HG03095 (cell line): ENCODE measurements at regions not wholly inside any gene's neighbourhood (a gene's known extent, or its start where the extent isn't known, plus 50 kb on each side); places are given as distances from the start of the nearest gene placed in this dataset.

Source experiments
- ATAC-seq: cut with Tn5 transposase; IDR thresholded peaks from one replicate; pipeline ENCODE4 v1.9.1; 2021; ENCODE audit warnings: moderate library complexity; ENCODE audit not compliant: unreplicated experiment

- ATAC-seq, result no peak
These were observed 91.8 kb upstream of the ST6GAL2 start for GRCh38 chr2:106977717-106978116.

DNA sequence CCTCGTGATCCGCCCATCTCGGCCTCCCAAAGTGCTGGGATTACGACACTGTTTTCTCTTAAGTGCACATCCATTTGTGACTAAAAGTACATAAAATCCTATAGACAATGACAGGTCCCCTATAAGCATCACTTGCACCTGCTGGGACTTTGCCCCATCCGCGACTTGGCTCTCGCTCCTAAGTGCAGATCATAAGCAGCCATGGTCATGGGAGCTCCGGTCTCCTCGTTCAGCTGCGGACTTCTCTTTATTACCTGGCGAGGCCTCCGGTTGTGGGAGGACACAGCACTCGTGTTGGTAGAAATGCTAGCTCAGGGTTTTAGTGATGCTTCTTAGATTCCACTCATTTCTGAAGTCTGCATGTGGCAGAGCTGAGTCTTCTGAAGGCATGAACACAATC, 92.7 kb upstream of the ST6GAL2 start:
- no peak for ATAC-seq

DNA sequence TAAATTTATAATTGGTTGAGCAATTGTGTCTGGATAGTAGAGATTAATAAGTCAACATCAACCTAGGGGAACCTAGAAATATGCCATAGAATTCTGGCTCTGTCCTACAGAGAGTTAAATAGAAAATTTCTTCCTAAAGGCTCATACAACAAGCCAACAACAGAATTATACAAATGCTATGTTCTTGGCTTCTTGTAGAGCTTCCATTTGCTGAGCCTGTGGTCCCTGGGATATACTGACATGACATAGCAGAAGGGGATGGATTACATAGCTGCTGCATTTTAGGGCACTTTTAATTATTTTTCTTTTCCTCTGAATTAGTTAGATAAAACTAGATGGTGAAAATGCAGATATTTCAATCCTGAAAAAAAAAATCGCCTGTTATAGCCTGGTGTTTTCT, 95.5 kb upstream of the ST6GAL2 start:
- no peak for ATAC-seq

- ATAC-seq, result no peak
These were observed 96.4 kb upstream of the ST6GAL2 start for GRCh38 chr2:106982350-106982749.

GRCh38 chr2:106983305-106983704, 97.3 kb upstream of the ST6GAL2 start:
- ATAC-seq, result no peak

GRCh38 chr2:106988361-106988760, 102.4 kb upstream of the ST6GAL2 start:
- ATAC-seq, result no peak

GRCh38 chr2:106990297-106990696, 104.3 kb upstream of the ST6GAL2 start:
- ATAC-seq, result no peak

DNA sequence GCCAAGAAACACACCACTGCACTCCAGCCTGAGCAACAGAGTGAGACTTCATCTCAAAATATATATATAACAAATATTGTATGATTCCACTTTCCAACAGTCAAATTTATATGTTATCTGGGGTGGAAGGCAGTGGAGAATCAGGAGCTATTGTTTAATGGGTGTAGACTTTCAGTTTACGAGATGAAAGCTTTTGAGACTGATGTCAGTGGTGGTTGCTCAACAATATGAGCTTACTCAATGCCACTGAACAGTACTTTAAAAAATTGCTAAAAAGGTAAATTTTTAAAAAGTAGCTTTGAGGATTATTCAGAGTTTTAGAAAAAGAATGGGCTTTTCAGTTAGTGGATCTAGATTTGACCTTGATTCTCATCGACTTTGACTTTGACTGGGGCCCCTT, 105.9 kb upstream of the ST6GAL2 start:
- no peak for ATAC-seq

DNA sequence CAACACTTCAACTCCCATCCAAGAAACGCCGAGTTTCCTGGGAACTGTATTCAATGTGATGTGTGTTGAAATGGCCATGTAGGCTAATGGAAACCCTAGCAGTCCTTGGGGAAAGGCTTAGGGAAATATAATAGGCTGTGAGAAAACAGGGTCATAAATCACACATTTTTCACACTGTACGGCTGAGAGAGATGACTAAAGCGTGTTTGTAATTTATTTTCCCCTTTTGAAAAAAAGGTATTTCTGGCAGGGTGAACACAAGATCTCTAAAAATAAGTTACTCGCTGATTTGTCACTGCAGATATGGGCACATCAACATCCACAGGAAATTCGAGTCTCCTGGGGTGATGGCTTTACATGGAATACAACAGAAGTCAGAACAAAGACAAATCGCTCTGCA, 109.6 kb upstream of the ST6GAL2 start:
- ATAC-seq, result no peak

DNA sequence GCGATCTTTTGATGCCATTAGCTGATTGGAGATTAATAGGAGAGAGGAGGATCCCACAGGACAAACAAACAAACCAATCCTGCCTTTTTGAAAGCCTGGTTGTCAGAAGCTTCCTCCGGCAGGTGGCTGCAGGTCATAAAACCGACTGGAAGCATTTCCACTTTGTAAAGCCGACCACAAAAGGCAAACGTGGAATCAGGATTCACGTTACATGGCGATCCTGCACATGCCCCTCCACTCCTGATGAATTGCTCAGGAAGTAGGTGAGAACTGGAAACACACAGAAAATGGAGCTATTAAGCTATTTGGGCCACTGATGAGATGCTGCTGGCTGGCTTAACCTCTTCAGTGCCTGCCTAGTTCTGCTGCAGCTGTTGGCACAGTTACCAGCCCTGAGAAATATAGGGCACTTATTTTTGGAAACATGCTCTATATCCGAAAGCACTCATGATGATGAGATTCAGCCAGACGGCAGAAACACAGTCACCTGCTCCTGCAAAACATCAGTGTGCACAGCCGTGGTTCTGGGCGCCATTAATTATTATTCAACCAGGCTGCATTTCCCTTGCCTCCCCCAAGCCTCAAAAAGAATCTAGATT, 110.3 kb upstream of the ST6GAL2 start:
- no peak for ATAC-seq

GRCh38 chr2:106997204-106997603, 111.2 kb upstream of the ST6GAL2 start:
- ATAC-seq, result no peak

- ATAC-seq, result no peak
These were observed 115.1 kb upstream of the ST6GAL2 start for GRCh38 chr2:107001062-107001461.

DNA sequence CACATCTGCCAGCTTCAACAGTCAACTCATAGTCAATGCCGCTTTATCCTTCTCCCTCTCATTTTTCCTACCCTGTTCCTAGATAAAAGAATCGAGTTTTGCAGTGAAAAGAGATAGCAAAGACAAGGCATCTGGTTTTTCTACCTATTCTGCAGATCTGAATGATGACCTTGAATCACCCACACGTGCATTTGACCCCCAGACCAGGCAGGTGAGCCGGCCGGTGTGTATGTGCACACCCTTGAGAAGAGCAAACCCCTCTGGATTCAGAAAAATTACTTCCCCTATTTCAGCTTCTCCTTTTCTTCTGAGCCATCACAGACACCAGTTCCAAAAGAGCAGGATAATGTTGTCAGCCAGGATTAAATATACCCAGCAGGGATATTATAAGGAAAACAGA, 115.6 kb upstream of the ST6GAL2 start:
- ATAC-seq, result no peak

GRCh38 chr2:107001964-107002696, 116.2 kb upstream of the ST6GAL2 start:
- ATAC-seq, result no peak

DNA sequence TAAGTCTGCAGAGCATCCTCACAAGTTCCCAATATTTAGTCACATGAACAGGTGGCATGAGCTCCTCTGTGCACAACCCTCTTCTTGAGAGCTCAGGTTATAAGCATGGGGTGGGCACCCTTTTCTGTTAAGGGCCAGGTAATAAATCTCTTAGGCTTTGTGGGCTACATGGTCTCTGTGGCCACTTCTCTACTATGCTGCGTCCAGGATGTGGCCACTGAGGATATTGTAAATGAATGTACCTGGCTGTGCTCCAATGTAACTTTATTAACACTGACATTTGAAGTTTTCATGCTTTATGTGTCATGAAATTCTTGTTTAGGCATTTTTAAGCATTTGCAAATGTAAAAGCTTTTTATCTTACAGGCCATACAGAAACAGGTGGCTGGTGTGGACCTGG, 116.8 kb upstream of the ST6GAL2 start:
- ATAC-seq, result no peak

DNA sequence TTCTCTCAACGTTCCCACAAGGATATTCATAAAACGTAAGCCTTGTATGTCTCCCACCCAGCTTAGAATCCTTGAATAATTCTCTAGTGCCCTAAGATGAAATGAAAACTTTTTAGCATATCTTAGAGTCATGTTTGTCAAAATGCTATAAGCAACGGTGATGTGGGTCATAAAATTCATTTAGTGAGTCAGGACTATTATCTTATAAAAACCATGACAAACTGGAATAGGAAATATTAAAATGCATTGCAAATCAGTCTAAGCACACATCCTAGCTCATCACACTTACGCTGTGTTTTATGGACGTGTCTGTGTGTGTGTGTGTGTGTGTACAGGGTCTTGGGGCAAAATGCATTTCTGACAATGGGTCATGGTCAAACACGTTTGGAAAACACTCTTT, 119.9 kb upstream of the ST6GAL2 start:
- no peak for ATAC-seq

DNA sequence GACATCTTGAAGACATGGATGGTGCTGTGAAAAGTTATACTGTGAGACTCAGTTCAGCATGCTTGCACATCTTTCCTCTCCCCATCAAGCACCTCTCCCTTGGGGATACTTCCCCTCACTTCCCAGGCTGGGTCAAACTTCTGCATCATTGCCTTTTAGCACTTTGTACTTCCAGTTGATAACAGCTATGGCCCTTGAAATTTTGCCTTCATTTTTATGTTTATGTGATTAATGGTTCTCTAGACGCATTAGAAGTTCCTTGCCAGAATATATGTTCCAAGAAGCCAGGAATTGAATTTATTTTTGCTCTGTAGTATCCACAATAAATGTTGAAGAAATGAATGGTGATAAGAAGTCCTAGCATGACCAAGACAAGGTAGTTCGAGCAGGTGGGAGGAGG, 120.9 kb upstream of the ST6GAL2 start:
- ATAC-seq, result no peak

GRCh38 chr2:107007927-107008326, 122.0 kb upstream of the ST6GAL2 start:
- ATAC-seq, result no peak

DNA sequence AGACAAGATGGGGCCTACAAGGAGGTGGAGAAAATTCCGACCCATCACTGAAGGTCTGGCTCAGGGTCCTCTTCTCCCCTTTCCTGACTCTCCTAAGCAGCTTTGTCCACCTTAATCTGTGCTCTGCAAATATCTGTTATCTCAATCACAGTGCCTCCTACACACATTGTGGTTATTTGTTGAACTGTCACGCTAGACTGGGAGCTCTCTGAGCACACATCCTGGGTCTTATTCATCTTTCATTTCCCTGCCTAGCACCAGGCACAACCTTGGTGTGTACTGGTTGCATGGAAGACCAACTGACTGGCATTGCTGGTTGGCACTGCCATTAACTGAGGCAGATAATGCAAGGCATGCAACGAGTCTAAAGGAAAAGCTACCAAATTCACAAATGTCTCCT, 122.9 kb upstream of the ST6GAL2 start:
- ATAC-seq, result no peak

DNA sequence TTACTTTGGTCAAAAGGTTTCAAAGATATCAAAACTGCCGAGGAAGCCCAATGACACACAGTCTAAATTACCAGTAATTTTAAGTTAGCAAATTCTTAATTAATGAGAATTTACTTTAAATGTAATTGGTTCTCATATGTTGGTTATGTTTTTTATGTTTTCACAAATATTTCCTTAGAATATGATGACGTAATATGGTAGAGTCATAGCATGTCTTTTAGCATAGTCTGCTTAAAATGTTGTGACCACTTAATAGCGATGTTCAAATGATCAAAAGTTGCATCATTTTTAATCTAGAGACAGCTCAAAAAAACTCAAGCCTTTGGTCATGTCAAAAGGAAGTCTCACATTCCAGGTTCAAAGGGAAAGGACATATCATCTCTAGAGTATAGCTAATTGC, 123.3 kb upstream of the ST6GAL2 start:
- no peak for ATAC-seq

GRCh38 chr2:107012714-107013306, 126.8 kb upstream of the ST6GAL2 start:
- no peak for ATAC-seq

DNA sequence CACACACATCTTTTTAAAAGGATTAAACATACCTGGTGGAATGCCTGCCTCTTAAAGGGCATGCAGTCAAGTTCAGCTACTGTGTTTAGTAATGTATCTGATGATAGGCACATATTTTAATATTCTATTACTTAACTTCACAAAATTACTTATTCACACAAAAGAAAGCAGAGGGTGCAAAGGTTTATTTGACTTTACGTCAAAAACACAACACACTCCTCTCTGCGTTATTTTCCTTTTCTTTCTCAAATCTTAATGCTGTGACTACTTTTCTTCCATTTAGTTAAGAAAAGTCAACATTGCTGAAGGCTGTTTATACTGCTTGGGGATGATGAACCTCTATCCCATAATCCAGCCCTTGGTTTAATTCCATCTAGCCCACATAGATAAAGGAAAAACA, 127.9 kb upstream of the ST6GAL2 start:
- no peak for ATAC-seq

DNA sequence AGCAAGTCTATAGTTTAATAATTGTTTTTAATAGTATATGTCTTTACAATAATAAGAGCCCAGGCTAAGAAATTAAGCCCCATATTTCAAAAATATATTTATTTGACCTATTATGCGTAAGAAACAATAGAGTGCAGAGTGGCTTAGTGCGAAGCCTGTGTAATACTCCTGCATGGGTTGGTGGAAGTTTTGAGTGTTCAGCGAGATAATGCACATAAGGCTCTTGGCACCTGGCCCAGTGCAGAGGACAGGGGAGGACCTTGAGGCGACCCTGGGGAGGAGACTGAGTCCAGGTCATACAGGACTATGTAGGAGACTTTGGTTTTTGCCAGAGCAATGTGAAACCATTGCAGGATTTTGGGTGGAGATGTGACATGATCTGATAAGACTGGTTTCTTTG, 132.4 kb upstream of the ST6GAL2 start:
- no peak for ATAC-seq
